ENCODE measurements at regions not wholly inside any gene's neighbourhood (a gene's known extent, or its start where the extent isn't known, plus 50 kb on each side); places are given as distances from the start of the nearest gene placed in this dataset.

DNA sequence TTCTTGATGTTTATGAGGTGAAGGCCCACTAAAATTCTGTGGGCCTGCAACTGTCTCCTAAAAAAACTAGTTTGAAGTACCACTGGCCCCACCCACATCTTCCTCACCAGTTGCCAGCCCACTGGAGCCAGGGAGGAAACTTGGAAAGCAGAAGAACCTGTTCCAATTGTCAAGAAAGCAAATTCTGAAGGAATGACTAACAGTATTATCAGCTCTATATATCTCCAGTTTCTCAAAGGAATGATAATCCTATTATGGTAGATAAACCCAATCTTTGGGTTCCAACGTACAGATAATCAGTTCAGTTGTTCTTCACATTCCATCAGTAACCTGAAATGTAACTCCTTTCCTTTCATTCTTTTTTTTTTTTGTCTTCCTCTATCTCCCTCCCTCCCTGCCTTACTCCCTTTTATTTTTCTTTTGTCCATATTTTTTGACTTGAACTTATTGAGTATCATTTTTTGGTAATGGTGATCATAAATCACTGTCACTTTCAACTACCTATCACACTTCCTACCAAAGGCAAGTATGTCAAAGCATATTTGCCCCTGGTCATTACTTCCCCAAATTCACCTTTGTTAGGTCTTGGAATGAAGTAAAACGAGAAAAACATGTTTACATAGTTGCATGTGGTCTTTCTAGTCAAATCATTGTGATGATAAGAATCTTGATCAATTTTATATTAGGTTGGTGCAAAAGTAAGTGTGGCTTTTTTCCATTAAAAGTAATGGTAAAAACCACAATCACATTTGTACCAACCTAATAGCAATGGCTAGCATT is 943.4 kb downstream of the TTLL7 start:
- TF ChIP-seq, protein P1, sequence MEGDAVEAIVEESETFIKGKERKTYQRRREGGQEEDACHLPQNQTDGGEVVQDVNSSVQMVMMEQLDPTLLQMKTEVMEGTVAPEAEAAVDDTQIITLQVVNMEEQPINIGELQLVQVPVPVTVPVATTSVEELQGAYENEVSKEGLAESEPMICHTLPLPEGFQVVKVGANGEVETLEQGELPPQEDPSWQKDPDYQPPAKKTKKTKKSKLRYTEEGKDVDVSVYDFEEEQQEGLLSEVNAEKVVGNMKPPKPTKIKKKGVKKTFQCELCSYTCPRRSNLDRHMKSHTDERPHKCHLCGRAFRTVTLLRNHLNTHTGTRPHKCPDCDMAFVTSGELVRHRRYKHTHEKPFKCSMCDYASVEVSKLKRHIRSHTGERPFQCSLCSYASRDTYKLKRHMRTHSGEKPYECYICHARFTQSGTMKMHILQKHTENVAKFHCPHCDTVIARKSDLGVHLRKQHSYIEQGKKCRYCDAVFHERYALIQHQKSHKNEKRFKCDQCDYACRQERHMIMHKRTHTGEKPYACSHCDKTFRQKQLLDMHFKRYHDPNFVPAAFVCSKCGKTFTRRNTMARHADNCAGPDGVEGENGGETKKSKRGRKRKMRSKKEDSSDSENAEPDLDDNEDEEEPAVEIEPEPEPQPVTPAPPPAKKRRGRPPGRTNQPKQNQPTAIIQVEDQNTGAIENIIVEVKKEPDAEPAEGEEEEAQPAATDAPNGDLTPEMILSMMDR (IDR thresholded peaks at IDR 0.05; ENCODE audit: low read depth, low read length): no peak
- TF ChIP-seq, protein P2, sequence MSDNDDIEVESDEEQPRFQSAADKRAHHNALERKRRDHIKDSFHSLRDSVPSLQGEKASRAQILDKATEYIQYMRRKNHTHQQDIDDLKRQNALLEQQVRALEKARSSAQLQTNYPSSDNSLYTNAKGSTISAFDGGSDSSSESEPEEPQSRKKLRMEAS (IDR thresholded peaks at IDR 0.05; ENCODE audit: low read depth, low read length): no peak

Measured in NB4 (cell line).